Prostate gland (tissue), 2 donors: ENCODE measurements at regions not wholly inside any gene's neighbourhood (a gene's known extent, or its start where the extent isn't known, plus 50 kb on each side); places are given as distances from the start of the nearest gene placed in this dataset.

Experiments
- POLR2A ChIP-seq: fragments of 450-650 bp; IDR thresholded peaks from one replicate; pipeline ENCODE4 v1.6.1; 2016; ENCODE audit warnings: antibody characterized with exemption, mild to moderate bottlenecking
- POLR2AphosphoS5 ChIP-seq: sonication (generic); formaldehyde crosslinking; IDR thresholded peaks from one replicate; pipeline ENCODE4 v1.6.1; 2017; ENCODE audit warnings: antibody characterized with exemption
- TF ChIP-seq, protein P1 (sequence below), 4 experiments: fragments of 200-600 bp in 2 of 4; fragments of 450-650 bp in 2 of 4; sonication (generic) in 2 of 4; IDR thresholded peaks; 1 replicate in 3 of 4; 2 replicates in 1 of 4; pipeline ENCODE4 v1.5.1; 2016 to 2019; ENCODE audit warnings: antibody characterized with exemption in 4 of 4, mild to moderate bottlenecking in 2 of 4, moderate library complexity in 2 of 4

DNA sequence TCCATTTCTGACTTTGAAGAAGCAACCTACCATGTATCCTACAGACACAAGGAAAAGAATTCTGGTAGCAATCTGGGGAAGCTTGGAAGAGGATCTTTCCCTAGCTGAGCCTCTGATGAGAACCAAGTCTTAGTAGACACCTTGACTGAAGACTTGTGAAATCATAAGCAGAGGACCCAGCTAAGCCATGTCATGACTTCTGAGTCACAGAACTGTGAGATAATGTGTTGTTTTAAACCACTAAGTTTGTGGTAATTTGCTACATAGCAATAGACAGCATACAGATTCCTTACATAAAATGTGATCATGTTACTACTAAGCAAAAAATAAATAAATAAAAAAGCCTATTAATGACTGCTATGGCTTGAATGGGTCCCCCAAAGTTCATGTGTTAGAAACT is 71.3 kb upstream of the ANKRD50 start:
- TF ChIP-seq, protein P1, sequence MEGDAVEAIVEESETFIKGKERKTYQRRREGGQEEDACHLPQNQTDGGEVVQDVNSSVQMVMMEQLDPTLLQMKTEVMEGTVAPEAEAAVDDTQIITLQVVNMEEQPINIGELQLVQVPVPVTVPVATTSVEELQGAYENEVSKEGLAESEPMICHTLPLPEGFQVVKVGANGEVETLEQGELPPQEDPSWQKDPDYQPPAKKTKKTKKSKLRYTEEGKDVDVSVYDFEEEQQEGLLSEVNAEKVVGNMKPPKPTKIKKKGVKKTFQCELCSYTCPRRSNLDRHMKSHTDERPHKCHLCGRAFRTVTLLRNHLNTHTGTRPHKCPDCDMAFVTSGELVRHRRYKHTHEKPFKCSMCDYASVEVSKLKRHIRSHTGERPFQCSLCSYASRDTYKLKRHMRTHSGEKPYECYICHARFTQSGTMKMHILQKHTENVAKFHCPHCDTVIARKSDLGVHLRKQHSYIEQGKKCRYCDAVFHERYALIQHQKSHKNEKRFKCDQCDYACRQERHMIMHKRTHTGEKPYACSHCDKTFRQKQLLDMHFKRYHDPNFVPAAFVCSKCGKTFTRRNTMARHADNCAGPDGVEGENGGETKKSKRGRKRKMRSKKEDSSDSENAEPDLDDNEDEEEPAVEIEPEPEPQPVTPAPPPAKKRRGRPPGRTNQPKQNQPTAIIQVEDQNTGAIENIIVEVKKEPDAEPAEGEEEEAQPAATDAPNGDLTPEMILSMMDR (IDR thresholded peaks at IDR 0.05) = no peak
- TF ChIP-seq POLR2A (no peak), POLR2AphosphoS5 (no peak)
